ENCODE measurements at regions not wholly inside any gene's neighbourhood (a gene's known extent, or its start where the extent isn't known, plus 50 kb on each side); places are given as distances from the start of the nearest gene placed in this dataset.

DNA sequence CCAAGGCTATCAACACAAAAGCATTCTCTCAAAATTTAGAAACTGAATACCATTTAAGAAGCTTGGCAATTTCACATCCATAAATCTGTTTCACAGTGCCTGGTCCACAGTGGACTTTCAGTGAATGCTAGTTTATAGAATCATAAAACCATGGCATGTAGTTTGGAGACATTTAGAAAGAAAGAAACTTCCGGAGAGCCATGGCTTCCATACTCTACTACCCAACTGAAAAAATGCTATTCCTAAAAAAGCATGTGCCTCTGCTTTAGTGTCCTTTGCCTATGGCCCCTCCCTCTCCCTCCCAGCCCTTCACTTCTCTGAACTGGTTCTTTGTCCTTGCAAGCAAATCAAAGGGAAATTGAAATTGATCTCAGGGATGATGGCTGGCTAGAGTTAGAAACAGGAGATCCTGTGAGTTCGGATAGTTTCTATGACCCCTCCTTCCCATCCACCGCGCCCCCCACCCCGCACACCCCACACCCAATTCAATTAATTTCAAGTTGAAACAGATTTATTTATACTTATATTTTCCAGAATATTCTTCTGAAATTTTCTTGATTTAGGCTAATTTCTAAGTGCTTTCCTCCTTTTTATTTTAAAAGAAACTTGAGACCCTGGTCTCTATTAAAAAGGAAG lies 248.3 kb downstream of the TRIB2 start:
- POLR2A ChIA-PET, result no interaction called here
- no peaks in the 10 kb centered on the region for H3K36me3 ChIP-seq (ENCODE audit: insufficient read depth, low read length)
- no peaks in the 10 kb centered on the region for H3K9me2 ChIP-seq (ENCODE audit: insufficient read depth, low read length)
- no peaks in the 10 kb centered on the region for H3K4me1 ChIP-seq (ENCODE audit: insufficient read depth, low read length, poor library complexity, severe bottlenecking)
- H3K27ac ChIP-seq (ENCODE audit: low read depth, low read length, poor library complexity, severe bottlenecking), result no peak overlapping the region
- H3K9me3 ChIP-seq (ENCODE audit: low read length), result no peaks in the 10 kb centered on the region
- no peak overlapping the region for H3K4me3 ChIP-seq (ENCODE audit: low read depth, low read length, poor library complexity, severe bottlenecking)
- BruUV-seq (replicated peaks), result no TSS peak
- CTCF ChIA-PET (ENCODE audit: unreplicated experiment), result no interaction called here
- H3K79me2 ChIP-seq (ENCODE audit: insufficient read depth, low read depth, low read length), result no peaks in the 10 kb centered on the region
- H3K4me2 ChIP-seq (ENCODE audit: low read length), result no peak overlapping the region
- no peak overlapping the region for H2AFZ ChIP-seq (ENCODE audit: low read length)
- intact Hi-C loops (cut with micrococcal nuclease; ENCODE audit: unreplicated experiment), result no loop called here
- H4K20me1 ChIP-seq (ENCODE audit: insufficient read depth, low read length), result no peaks in the 10 kb centered on the region
- DNase-seq (ENCODE audit: low spot score), result no peak
- no peak for TF ChIP-seq EZH2phosphoT487 (IDR thresholded peaks at IDR 0.05; ENCODE audit: borderline replicate concordance, low read depth, low read length)
- TF ChIP-seq, protein P1, sequence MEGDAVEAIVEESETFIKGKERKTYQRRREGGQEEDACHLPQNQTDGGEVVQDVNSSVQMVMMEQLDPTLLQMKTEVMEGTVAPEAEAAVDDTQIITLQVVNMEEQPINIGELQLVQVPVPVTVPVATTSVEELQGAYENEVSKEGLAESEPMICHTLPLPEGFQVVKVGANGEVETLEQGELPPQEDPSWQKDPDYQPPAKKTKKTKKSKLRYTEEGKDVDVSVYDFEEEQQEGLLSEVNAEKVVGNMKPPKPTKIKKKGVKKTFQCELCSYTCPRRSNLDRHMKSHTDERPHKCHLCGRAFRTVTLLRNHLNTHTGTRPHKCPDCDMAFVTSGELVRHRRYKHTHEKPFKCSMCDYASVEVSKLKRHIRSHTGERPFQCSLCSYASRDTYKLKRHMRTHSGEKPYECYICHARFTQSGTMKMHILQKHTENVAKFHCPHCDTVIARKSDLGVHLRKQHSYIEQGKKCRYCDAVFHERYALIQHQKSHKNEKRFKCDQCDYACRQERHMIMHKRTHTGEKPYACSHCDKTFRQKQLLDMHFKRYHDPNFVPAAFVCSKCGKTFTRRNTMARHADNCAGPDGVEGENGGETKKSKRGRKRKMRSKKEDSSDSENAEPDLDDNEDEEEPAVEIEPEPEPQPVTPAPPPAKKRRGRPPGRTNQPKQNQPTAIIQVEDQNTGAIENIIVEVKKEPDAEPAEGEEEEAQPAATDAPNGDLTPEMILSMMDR (conservative IDR thresholded peaks at IDR 0.05; ENCODE audit: low read length), result no peak

DNA sequence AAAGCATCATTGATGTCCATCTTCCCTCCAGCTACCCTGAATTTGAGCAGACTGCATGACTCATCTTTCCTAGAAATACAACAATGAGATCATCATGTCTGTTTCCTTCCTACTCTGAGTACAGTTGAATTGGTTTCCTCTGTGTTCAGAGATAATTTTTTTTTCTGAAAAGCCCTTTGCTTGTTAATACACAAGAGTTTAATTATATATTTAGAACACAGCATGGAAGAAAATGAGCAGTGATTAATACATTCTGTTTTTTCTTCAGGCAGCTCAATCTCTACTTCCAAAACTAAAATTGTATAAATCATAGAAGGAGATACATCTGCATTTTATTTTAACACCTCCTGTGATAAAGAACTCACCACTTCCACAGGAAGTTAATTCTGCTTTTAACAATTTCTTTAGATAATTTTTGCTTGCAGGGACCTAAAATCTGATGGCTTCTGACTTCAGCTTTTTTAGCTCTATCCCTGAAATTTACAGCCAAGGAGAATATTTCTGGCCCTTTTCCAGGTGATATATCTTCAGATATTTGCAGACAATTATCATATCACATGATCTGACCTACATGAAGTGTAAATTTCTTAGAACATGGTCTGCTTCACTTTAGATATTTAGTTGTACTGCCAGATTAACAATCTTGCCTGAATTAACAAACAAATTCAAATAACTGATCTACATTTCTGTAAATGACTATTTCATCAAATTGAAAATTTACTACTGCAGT lies 249.0 kb downstream of the TRIB2 start:
- Histone ChIP-seq H3K79me2 (ENCODE audit: insufficient read depth, low read depth, low read length) (no peaks in the 10 kb centered on the region), H2AFZ (ENCODE audit: low read length) (no peak overlapping the region), H3K9me3 (ENCODE audit: low read length) (no peaks in the 10 kb centered on the region), H4K20me1 (ENCODE audit: insufficient read depth, low read length) (no peaks in the 10 kb centered on the region), H3K36me3 (ENCODE audit: insufficient read depth, low read length) (no peaks in the 10 kb centered on the region), H3K9me2 (ENCODE audit: insufficient read depth, low read length) (no peaks in the 10 kb centered on the region), H3K4me1 (ENCODE audit: insufficient read depth, low read length, poor library complexity, severe bottlenecking) (no peaks in the 10 kb centered on the region), H3K4me2 (ENCODE audit: low read length) (no peak overlapping the region), H3K27ac (ENCODE audit: low read depth, low read length, poor library complexity, severe bottlenecking) (no peak overlapping the region), H3K4me3 (ENCODE audit: low read depth, low read length, poor library complexity, severe bottlenecking) (no peak overlapping the region)
- POLR2A ChIA-PET, result no interaction called here
- BruUV-seq (replicated peaks), result no TSS peak
- intact Hi-C loops (cut with micrococcal nuclease; ENCODE audit: unreplicated experiment), result no loop called here
- no peak for DNase-seq (ENCODE audit: low spot score)
- TF ChIP-seq, protein P1 (conservative IDR thresholded peaks at IDR 0.05; ENCODE audit: low read length), result no peak
- TF ChIP-seq EZH2phosphoT487 (IDR thresholded peaks at IDR 0.05; ENCODE audit: borderline replicate concordance, low read depth, low read length), result no peak
- CTCF ChIA-PET (ENCODE audit: unreplicated experiment), result no interaction called here

DNA sequence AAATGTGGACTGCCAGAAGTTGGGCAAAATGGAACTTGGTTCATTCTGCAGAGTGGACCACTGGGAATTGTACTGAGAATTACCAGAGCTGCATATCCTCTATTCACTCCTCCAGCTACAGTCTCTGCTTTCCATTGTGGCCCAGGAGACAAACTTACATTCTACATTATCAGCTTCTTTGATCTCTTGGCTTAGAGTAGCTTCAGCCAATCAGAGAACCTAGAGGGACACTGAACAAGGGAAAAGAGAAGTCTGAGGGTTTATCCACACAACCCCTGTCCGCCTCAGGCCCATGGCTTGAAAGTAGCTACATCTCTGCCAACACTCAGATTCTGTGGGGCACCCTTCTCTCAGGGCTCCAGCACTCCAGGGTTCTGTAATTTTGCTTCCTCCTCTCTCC lies 251.1 kb downstream of the TRIB2 start:
- Histone ChIP-seq H3K9me3 (ENCODE audit: low read length) (no peaks in the 10 kb centered on the region), H3K4me2 (ENCODE audit: low read length) (no peak overlapping the region), H3K9me2 (ENCODE audit: insufficient read depth, low read length) (no peaks in the 10 kb centered on the region), H4K20me1 (ENCODE audit: insufficient read depth, low read length) (no peaks in the 10 kb centered on the region), H3K4me1 (ENCODE audit: insufficient read depth, low read length, poor library complexity, severe bottlenecking) (no peaks in the 10 kb centered on the region), H3K4me3 (ENCODE audit: low read depth, low read length, poor library complexity, severe bottlenecking) (no peak overlapping the region), H3K79me2 (ENCODE audit: insufficient read depth, low read depth, low read length) (no peaks in the 10 kb centered on the region), H2AFZ (ENCODE audit: low read length) (no peak overlapping the region), H3K27ac (ENCODE audit: low read depth, low read length, poor library complexity, severe bottlenecking) (no peak overlapping the region), H3K36me3 (ENCODE audit: insufficient read depth, low read length) (no peaks in the 10 kb centered on the region)
- CTCF ChIA-PET (ENCODE audit: unreplicated experiment), result no interaction called here
- no peak for DNase-seq (ENCODE audit: low spot score)
- no TSS peak for BruUV-seq (replicated peaks)
- no peak for TF ChIP-seq EZH2phosphoT487 (IDR thresholded peaks at IDR 0.05; ENCODE audit: borderline replicate concordance, low read depth, low read length)
- TF ChIP-seq, protein P1 (conservative IDR thresholded peaks at IDR 0.05; ENCODE audit: low read length), result no peak
- intact Hi-C loops (cut with micrococcal nuclease; ENCODE audit: unreplicated experiment), result no loop called here
- POLR2A ChIA-PET, result interaction anchor here (0.6 kb wide), 1 partner anchor 1047 kb away, joined by 3 read pairs; no protein-coding TSS in a partner anchor
